PFSK-1 (cell line): ENCODE measurements at regions not wholly inside any gene's neighbourhood (a gene's known extent, or its start where the extent isn't known, plus 50 kb on each side); places are given as distances from the start of the nearest gene placed in this dataset.

Experiments
- FOXP2 ChIP-seq: optimal IDR thresholded peaks from 2 replicates; pipeline ENCODE3; 2011; ENCODE audit warnings: borderline replicate concordance, control low read depth, inconsistent platforms; ENCODE audit not compliant: insufficient read depth; ENCODE audit errors: extremely low read length, extremely low read depth
- POLR2AphosphoS5 ChIP-seq: IDR thresholded peaks from 2 replicates; pipeline ENCODE4 v1.6.1; 2012; ENCODE audit warnings: low read depth, mild to moderate bottlenecking, control low read depth, low read length, moderate library complexity
- REST ChIP-seq, 2 experiments: IDR thresholded peaks; 2 replicates each; pipeline versions ENCODE4 v1.6.1 to v1.8.0; 2011 to 2012; ENCODE audit warnings: low read depth in 2 of 2, low read length in 2 of 2, control low read depth in 1 of 2, inconsistent platforms in 1 of 2, mild to moderate bottlenecking in 1 of 2, moderate library complexity in 1 of 2; ENCODE audit not compliant: insufficient read depth in 1 of 2
- SIN3A ChIP-seq: IDR thresholded peaks from 2 replicates; pipeline ENCODE4 v1.6.1; 2012; ENCODE audit warnings: mild to moderate bottlenecking, low read length, moderate library complexity, borderline replicate concordance; ENCODE audit not compliant: insufficient read depth
- TAF1 ChIP-seq: IDR thresholded peaks from 2 replicates; pipeline ENCODE4 v1.6.1; 2012; ENCODE audit warnings: low read length, control low read depth, borderline replicate concordance; ENCODE audit not compliant: insufficient read depth

GRCh38 chr4:136863756-136864155 is 668.5 kb downstream of the PCDH18 start:
- no peak for TF ChIP-seq POLR2AphosphoS5
- no peak for TF ChIP-seq FOXP2
- TF ChIP-seq TAF1: no peak
- no peak for TF ChIP-seq REST (IDR thresholded peaks at IDR 0.05; ENCODE audit: insufficient read depth in 1 of 2, low read depth in 2 of 2, low read length in 2 of 2)
- no peak for TF ChIP-seq SIN3A

GRCh38 chr4:136862653-136863052 is 669.6 kb downstream of the PCDH18 start:
- no peak for TF ChIP-seq POLR2AphosphoS5
- no peak for TF ChIP-seq SIN3A
- no peak for TF ChIP-seq REST (IDR thresholded peaks at IDR 0.05; ENCODE audit: insufficient read depth in 1 of 2, low read depth in 2 of 2, low read length in 2 of 2)
- no peak for TF ChIP-seq FOXP2
- no peak for TF ChIP-seq TAF1

DNA sequence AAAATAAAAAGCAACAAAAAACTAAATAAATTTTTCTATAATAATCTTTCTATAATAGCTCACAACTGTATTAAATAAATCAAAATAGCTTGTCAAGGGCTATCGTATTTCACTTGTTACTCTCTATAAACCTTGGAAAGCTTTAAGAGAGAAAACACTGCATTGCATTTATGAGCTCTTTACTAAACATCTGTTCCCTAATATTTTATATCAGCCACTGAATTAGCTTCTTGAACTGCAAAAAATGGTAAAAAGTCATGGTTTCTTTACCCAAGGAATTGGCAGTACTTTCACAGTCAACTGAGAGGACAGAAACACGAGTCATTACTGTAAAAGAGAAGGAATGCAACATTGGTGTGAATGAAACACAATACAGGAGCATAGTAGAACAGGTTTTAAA is 671.2 kb downstream of the PCDH18 start:
- TF ChIP-seq FOXP2: no peak
- TF ChIP-seq TAF1: no peak
- no peak for TF ChIP-seq SIN3A
- TF ChIP-seq POLR2AphosphoS5: no peak
- TF ChIP-seq REST (IDR thresholded peaks at IDR 0.05; ENCODE audit: insufficient read depth in 1 of 2, low read depth in 2 of 2, low read length in 2 of 2): no peak

DNA sequence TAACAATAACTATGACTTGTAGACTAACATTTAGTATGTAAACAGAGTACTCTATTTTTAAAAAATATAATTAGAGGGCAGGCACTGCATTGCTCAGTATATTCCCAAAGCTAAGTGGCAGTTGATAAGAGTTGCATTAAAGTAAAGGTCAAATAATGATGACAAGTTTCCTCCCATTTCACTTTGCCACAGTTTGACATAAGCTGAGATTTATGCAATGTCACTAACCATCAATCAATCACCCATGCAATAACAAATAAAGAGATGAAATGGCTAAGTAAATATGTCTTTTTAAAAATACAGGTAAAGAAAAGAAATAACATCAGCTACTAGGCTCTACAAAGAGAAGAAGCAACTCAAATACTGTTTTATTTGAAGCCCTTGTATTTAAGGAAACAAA is 673.4 kb downstream of the PCDH18 start:
- no peak for TF ChIP-seq REST (IDR thresholded peaks at IDR 0.05; ENCODE audit: insufficient read depth in 1 of 2, low read depth in 2 of 2, low read length in 2 of 2)

- TF ChIP-seq TAF1: no peak
- no peak for TF ChIP-seq FOXP2
- no peak for TF ChIP-seq SIN3A
- TF ChIP-seq REST (IDR thresholded peaks at IDR 0.05; ENCODE audit: insufficient read depth in 1 of 2, low read depth in 2 of 2, low read length in 2 of 2): no peak
- no peak for TF ChIP-seq POLR2AphosphoS5
Observed at GRCh38 chr4:136855886-136856285, 676.4 kb downstream of the PCDH18 start.
